GM21529 (cell line): ENCODE measurements at regions not wholly inside any gene's neighbourhood (a gene's known extent, or its start where the extent isn't known, plus 50 kb on each side); places are given as distances from the start of the nearest gene placed in this dataset.

Experiments used
- ATAC-seq: cut with Tn5 transposase; IDR thresholded peaks from one replicate; pipeline ENCODE4 v1.9.1; 2021; ENCODE audit not compliant: unreplicated experiment

DNA sequence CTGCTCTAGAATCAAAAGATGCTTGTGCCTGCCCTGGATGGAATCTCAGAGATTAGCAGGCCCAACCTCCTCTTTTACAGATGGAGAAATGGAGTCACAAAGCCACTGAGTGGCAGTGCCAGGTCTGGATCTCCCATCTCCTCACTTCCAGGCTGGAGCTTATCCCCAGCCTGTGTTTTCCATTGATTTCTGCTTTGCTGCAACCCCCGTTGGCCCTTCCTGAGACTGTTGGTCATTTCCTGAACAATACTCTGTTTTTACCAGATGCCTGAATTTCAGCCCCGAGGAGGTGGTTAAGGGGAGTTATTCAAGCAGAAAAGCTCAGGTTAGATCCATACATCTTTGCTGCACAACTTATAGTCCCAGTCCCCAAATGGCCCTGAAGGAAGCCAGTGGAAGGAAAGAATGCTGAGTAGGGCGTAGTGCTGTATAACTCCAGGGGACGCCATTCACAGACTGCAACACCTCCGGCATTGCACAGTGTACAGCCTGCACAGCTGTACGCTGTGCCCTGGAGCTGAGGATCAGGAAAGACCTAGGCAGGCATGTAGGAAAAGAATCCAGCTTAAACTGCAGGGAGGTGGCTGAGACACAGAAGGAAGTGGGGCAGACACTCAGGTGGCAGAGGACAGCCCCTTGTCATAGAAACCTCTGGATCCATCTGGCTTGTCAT lies 77.5 kb downstream of the RPLP1 start:
- ATAC-seq = no peak

DNA sequence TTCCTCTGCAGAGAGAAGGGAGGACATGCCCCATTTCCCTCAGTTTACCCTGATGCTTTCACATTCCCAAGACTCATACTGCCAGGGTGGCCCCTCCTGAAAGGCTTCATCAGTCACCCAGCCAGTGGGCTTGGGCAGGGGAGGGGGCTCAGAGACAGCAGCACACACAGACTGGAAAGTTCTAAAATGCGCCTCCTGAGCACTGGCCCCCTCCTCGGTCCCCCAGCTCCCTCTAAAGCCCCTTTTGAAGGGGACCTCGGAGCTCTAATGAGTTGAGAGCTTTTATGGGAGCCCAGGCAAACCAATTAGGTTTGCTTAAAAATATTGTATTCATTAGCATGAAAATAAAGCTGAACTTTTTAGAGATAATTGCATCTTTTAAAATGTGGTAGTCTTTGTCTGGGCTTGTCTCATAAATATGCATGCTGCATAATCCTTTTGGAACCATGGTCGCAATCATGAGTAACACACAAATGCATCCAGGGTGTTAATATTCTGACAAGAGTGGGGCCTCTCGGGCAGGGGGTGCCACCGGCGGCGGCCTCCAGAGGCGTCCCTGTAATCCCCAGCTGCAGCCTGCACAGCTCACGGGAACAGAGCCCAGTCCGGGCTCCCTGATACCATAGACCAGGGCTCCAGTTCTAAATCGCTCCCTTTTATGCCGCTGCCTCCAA lies 78.5 kb downstream of the RPLP1 start:
- ATAC-seq = no peak

DNA sequence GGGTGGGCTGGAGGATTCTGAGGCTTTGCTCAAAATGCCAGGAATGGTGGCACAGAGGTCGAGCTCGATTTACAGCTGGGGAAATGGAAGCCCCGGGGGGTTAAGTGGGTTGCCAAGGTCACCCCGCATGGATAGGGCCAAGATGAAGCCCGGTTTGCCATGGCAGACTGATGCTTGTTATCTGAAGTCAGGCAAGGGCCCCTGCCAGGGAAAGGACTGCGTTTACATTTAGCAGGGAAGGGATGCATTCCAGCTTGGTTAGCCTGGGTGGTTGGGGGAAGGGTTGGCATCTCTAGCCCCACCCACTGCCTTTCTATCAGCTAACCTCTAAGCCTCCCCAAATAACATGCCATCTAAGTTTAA lies 79.0 kb downstream of the RPLP1 start:
- ATAC-seq = no peak

DNA sequence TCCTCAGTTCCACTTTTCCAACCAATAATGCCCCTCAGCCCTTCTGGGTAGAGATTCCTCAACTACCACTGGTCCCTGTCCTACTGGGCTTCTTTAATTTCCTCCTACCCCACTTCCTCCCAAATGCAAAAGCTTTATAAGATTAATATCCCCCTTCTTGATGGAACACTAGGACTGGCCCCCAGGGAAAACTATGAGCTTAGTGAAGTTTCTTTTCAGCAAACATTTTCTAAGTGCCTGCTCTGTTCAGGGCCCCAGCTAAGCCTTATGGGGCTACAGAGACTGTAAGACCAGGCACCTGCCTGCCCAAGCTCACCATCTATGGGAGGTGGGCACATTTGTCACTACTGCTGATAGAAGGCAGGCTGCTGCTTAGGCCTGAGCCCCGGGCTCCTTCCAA lies 79.4 kb downstream of the RPLP1 start:
- ATAC-seq = no peak

DNA sequence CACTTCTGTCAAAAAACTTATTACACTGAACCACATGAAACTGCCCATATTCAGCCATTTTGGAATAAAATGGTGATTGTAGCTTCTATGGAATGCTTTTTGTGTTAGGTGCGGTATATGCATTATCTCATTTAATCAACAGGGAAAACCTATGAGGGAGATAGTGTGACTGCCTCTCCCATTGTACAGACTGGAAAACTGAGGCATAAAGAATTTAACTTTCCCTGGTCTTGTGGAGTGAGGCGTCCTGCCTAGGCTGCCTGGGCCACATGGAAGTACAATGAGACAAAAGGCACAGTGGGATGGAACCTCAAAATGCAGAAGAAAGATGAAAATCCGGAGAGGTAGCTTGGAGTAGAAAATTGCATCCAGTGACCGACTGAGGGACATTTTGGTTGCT lies 80.2 kb downstream of the RPLP1 start:
- ATAC-seq = no peak

DNA sequence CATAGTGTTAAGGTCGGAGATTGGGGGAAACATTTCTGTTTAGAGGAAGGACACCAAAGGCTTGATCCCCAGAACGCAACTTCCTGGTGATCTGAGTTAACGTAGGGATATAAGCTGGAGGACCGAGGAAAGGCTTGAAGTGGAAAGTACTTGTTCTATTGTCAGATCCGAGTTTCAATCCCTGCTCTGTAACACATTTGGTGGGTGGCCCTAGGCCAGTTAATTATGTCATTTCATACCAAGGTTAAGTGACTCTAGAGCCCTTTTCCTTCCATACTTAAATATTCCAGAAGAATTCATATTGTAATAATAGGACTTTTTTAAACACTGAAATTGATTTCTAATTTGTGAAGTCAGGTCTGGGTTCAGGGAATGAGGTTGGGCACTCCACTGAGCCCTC lies 80.9 kb downstream of the RPLP1 start:
- ATAC-seq = no peak

DNA sequence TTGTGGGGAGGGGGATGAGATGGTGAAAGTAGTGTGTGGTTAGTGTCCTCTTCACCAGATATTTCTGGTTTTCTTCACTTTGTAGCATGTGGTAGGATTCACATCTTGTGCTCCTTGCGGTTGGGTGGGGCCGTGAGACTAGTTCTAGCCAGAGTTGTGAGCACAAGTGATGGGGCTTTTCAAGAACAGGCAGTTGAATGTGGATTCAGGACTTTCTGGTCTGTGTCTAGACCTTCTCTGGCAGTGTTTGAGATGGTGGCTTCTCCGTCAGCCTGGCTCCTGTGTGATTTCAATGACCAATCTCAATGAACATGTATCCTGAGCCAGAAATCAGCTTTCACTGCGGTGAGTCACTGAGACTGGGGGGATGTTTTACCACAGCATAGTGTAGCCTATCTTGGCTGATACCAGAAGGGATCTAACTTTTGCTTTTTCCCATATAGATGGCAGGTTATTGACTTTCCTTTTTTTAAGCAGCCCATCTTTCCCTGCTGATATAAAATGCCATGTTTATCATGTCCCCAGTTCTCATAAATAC lies 82.6 kb downstream of the RPLP1 start:
- no peak for ATAC-seq

DNA sequence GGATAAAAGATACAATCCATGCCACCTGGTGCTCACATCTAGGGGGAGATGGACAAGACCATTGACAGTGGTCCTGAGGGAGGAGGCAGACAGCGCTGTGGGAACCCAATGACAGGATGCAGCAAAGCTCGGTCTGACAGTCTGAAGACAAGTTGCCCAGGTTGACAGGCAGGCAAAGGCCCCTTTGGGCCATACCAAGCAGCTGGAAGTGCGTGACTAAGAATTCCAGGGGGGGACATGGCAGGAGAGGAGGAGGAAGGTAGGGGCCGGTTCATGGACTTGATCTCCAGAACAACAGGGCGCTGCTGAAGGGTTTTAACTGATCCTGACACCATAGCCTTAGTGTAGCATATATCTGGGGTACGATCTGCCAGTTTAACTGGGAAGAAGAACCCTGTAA lies 83.4 kb downstream of the RPLP1 start:
- no peak for ATAC-seq

DNA sequence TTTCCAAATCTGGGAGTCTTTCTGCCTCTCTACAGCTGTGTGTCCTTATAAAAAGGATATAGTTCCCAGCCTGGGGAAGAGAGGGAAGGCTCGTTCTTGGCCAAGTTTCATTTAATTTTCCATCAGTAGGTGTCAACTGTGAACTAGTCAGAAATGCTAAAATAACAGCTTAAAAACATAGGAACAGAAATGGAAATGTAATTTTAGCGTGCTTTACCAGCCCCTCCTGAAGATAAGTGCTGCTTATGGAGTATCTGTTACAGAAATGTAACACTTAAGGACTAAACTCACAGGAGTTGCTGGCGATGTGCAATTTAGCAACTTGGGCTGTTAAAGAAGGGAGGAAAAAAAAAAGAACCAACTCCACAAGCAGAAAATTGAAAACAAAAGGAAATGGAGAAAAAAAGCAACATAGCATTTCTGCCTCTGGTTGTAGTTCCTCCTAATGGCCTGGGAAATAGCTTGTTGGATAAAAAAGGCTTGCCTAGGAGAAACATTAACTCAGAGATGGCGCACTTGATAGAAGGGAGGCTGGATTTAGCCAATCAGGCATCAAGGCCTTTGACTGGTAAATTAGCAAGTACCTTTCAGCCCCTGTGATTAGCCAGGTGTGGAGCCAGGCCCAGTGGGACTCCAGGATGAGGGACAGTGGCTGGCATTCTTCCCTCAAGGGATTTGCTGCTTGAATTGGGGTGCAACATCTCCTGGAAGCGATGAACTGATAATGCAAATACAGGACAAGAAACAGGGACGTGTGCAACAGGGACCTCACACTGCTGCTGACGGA lies 84.3 kb downstream of the RPLP1 start:
- ATAC-seq = no peak

DNA sequence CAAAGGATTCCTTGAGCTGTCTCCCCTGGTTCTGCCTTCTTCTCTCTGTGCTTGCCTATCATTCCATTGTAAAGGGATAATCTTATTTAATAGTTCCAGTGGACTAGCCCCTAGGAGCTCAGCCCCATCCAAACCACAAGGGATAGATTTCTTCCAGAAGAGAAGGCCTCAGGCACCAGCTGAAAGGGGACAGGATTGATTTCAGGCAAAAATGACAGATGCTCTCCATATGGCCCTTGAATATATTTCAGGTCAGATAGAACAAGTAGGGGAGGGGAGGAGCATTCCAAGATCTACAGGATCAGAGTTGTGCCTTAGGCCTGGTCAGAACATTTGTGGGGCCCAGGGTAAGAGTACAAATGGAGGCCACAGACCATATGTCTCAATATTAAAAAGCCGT lies 85.3 kb downstream of the RPLP1 start:
- no peak for ATAC-seq

DNA sequence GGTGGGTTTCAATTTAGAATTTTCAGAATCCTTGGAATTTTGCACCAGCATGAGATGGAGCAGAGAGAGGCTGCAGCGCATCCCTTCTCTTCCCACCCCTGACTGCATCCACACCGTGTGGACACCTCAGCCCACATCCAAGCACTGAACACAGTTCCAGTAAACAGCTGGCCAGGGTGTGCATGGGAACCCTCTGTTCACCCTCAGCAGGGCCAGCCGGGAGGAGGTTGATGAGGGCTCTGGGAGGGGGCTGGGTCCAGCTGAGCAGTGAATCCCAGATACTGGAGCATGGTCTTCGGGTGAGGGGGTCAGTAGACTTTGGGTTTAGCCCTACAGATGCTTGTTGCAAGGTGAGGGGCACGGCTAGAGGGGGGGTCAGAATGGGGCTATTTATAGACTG lies 85.8 kb downstream of the RPLP1 start:
- ATAC-seq = no peak

DNA sequence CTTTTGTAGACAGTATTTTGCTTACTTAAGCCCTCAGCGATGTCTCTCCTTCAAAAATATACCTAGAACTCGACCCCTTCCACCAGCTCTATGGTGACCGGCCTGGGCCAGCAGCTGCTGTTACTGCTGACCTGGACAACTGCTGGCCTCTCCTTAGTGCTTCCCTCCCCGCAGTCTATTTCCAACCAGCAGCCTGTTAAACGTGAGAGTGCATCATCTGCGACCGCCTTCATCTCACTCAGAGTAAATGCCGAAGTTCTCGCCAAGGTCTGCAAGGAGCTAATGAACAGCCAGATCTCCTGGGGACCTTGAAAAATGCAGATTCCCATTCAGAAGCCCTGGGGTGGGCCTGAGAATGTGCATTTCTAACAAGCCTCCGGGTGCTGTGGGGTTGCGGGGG lies 86.7 kb downstream of the RPLP1 start:
- ATAC-seq = no peak

DNA sequence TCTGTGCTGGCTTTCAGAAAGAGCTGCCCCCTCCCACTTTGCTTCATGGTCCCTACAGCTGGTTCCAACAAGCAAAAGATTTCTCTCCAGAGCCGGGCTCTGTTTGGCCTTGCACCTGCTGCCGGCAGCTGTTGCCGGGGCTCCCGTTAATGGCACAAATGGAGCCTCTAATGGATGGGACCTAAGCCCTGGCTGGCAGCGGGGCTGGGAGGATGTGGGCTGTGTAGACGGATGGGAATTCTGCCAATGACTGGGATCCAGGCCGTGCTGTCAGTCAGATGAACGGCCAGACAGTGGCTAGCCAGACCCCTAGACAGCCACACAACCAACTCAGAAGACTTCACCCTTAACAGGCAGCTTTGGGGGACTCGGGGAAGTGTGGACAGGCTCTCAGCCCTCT lies 88.0 kb downstream of the RPLP1 start:
- no peak for ATAC-seq

DNA sequence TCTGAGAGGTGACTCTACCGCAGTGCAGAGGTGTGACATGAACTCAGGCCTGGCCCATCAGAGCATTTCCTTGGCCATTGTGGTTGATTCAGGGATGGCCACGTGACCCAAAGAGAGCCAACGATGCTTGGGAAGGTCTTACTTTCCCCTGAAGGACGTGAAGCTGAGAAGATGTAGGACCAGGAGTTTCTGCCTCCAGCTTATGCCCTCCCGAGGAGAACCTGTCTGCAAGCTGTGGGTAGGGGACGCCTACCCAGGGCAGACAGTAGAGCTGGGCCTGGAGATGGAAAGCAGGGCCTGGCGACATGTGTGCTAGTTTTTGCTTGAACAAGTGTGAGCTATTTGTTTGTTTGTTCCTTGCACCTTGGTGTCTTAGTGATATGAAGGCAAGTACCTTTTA lies 89.4 kb downstream of the RPLP1 start:
- ATAC-seq = no peak

DNA sequence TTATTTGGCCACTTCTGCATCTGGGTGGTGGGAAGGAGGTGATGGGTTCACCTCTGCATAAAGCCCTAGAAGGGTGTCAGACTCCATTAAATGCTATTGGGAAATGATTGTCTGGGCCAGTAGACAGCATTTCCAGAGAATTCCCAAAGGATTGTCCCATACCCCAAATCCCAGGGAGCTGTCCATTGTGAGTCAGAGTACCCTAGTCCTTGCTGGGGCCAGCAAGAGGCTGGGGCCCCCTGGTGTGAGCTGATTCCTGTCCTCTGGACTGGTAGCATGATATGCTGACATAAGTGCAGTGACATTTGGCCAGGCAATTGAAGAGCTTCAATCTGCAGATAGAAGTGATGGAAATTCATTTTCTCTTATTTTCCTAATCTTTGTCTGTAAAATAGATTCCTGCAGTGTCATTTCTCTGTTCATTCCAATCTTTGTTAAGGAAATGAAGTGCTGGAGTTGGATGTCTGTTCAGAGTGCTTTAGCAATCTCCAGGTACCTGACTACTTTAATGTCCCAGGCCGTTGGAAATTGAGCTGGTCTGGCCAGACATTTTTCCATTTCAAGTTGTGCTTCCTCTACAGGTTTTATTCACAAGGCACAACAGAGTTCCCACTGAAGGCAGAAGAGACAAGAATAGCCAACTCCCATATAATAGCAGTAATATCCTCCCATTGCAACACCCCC lies 91.2 kb downstream of the RPLP1 start:
- ATAC-seq = no peak

DNA sequence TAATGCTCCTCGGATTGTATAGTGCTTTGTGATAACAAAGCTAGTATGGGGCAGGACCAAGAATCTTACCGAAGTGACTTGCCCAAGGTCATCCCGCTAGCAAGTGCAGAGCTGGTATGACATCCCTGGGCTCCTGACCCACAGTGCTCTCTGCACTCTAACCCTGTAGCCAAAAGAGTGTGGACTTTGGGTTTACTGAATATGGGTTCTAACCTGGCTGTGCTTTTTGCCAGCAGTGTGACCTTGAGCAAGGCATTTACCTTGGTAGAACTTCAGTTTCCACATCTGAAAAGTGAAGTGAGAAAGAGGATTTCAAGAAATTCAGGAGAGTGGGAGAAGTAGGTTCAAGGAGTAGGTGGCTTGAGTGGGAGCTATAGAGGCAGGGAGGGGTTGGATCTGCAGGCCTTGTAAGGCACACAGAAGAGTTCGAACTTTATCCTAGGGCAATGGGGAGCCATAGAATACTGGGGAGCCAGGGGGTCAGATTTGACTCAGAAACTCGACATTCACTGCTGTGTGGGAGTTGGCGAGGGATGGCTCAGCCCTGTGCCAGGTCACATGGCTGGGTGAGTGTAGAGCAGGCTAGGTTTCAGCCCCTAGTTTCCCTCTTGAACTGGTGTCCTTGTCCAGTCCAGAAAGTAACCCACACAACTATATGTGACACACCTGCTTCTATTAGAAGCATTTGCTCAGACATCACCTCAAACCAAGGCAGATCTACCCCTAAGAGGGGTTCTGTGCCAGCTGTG lies 91.9 kb downstream of the RPLP1 start:
- ATAC-seq = no peak

DNA sequence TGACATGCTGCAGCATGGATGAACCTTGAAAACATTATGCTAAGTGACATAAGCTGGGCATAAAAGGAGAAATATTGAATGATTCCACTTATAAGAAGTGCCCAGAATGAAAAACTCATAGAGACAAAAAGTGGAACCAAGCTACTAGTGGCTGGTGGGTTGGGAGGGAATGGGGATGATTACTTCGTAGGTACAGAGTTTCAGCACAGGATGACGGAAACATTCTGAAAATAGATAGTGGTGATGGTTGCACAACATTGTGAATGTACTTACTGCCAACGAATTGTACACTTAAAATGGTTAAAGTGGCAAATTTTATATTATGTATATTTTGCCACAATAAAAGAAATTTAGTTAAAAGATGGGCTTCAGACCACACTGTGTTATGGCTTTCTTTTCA lies 93.6 kb downstream of the RPLP1 start:
- no peak for ATAC-seq

DNA sequence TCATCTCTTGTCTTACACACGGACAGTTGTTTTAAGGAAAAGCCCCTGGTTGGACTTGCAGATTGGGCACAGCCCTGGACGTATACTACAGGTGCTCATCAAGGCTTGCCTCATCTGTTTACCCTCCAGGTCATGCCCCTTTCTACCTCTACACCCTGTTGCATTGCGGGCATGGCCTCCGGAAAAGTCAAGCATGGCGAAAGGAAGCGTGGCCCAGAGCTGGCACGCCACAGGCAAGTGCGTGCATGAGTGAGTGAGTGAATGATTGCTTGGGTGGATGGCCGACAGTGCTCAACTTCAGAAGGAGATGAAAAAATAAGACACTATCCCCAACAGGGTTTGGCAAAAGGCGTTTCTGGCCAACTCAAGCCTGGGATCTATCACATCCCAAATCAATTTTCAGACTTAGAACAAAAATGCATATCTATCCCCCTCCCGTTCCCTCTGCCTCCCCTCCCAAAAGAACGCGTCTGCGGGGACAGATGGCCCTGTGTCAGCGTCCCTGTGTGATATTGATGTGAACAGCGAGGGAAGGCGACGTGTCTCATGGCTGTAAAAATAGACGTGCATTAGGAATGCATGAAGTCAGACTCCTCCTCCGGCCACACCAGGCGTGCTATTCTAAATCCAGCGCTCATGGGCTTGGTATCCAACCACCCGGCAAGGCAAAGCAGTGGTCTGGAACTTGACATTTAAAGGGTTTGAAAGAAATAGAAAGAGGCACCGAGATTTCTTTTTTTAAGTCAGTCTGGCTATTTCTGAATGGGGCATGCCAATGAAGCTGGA lies 96.0 kb downstream of the RPLP1 start:
- ATAC-seq = no peak

DNA sequence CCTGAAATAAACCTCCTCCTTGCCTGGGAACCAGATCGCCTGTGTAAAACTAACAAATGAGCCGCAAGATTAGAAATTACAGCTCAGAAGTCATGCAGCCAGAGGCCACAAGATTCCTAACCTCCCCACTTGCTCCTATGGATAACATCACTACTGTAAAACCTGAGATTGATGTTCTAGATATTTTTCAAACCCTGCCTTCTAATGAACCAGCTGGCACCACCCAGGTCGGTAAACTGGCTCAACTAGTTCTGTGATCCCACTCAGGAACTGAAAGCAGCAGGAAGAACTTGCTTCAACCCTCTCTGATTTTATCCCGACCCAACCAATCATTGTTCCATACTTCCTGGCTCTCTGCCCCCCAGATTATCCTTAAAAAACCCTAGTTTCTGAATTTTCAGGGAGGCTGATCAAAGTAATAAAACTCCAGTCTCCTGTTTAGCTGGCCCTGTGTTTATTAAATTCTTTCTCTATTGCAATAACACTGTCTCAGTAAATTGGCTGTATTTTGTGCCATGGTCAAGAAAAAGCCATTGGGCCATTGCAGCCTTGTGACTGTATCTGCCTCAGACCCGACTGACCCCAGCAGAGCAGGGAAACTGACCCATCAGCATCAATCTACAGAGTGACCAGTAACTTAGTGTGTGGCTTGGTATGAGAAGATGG lies 98.9 kb downstream of the RPLP1 start:
- ATAC-seq = no peak
